Neuronal stem cell (in vitro differentiated cells): ENCODE measurements at regions not wholly inside any gene's neighbourhood (a gene's known extent, or its start where the extent isn't known, plus 50 kb on each side); places are given as distances from the start of the nearest gene placed in this dataset.

ENCODE experiments used
- DNase-seq: peaks from one replicate; pipeline ENCODE4 v3.0.0-alpha.2; 2013; ENCODE audit warnings: low spot score
- H2AFZ ChIP-seq: one replicate; pipeline ENCODE4 v1.6.1; 2013; ENCODE audit warnings: mild to moderate bottlenecking, low read length, inconsistent platforms
- H2AK5ac ChIP-seq: 2 replicates; pipeline ENCODE4 v1.6.1; 2013; ENCODE audit warnings: low read depth, mild to moderate bottlenecking, inconsistent platforms, low read length, moderate library complexity, mixed read lengths
- H2BK120ac ChIP-seq: 2 replicates; pipeline ENCODE4 v1.6.1; 2013; ENCODE audit warnings: low read depth, mild to moderate bottlenecking, inconsistent platforms, low read length, moderate library complexity, mixed read lengths
- H2BK12ac ChIP-seq: one replicate; pipeline ENCODE4 v1.6.1; 2013; ENCODE audit warnings: low read length, inconsistent platforms
- H2BK15ac ChIP-seq: 2 replicates; pipeline ENCODE4 v1.6.1; 2013; ENCODE audit warnings: mild to moderate bottlenecking, low read length, inconsistent platforms, mixed read lengths
- H2BK5ac ChIP-seq: one replicate; pipeline ENCODE4 v1.6.1; 2013; ENCODE audit warnings: inconsistent platforms, mild to moderate bottlenecking, low read length, moderate library complexity
- H3K14ac ChIP-seq: one replicate; pipeline ENCODE4 v1.6.1; 2013; ENCODE audit warnings: low read length, inconsistent platforms
- H3K18ac ChIP-seq: 2 replicates; pipeline ENCODE4 v1.6.1; 2013; ENCODE audit warnings: low read length, inconsistent platforms
- H3K23ac ChIP-seq: 2 replicates; pipeline ENCODE4 v1.6.1; 2013; ENCODE audit warnings: low read depth, mild to moderate bottlenecking, mixed read lengths, low read length, inconsistent platforms; ENCODE audit not compliant: poor library complexity
- H3K27ac ChIP-seq: replicated peaks from 3 replicates; pipeline ENCODE4 v1.5.1; 2013; ENCODE audit warnings: low read length, inconsistent platforms
- H3K27me3 ChIP-seq, 3 experiments: 2 replicates each; pipeline ENCODE4 v1.6.1; 2013; ENCODE audit warnings: low read length in 3 of 3, mild to moderate bottlenecking in 2 of 3, inconsistent platforms in 1 of 3, low read depth in 1 of 3, mixed read lengths in 1 of 3, moderate library complexity in 1 of 3; ENCODE audit not compliant: control insufficient read depth in 3 of 3, insufficient read depth in 3 of 3
- H3K36me3 ChIP-seq, 2 donors: replicated peaks in 1 of 2; 2 replicates each; pipeline ENCODE4 v1.6.1; 2013; ENCODE audit warnings: low read length in 2 of 2; ENCODE audit not compliant: control insufficient read depth in 2 of 2, insufficient read depth in 2 of 2
- H3K4ac ChIP-seq: 2 replicates; pipeline ENCODE4 v1.6.1; 2013; ENCODE audit warnings: inconsistent platforms, mild to moderate bottlenecking, low read length, moderate library complexity
- H3K4me1 ChIP-seq, 2 donors: 1 replicate in 1 of 2; 2 replicates in 1 of 2; pipeline ENCODE4 v1.6.1; 2013; ENCODE audit warnings: low read length in 2 of 2, low read depth in 1 of 2; ENCODE audit not compliant: control insufficient read depth in 2 of 2, insufficient read depth in 1 of 2
- H3K4me2 ChIP-seq: one replicate; pipeline ENCODE4 v1.6.1; 2013; ENCODE audit warnings: mild to moderate bottlenecking, low read length, inconsistent platforms; ENCODE audit not compliant: insufficient read depth, poor library complexity, severe bottlenecking
- H3K4me3 ChIP-seq, 2 donors: 2 replicates each; pipeline ENCODE4 v1.5.1; 2013; ENCODE audit warnings: low read length in 2 of 2, mild to moderate bottlenecking in 2 of 2, inconsistent platforms in 1 of 2, moderate library complexity in 1 of 2
- H3K79me1 ChIP-seq: one replicate; pipeline ENCODE4 v1.6.1; 2013; ENCODE audit warnings: low read depth, mild to moderate bottlenecking, inconsistent platforms, low read length, moderate library complexity
- H3K9ac ChIP-seq: one replicate; pipeline ENCODE4 v1.6.1; 2013; ENCODE audit warnings: mild to moderate bottlenecking, low read depth, low read length, inconsistent platforms; ENCODE audit not compliant: poor library complexity
- H3K9me3 ChIP-seq, 2 donors: replicated peaks in 1 of 2; 2 replicates each; pipeline versions ENCODE3 to v1.6.1; 2013; ENCODE audit warnings: low read length in 2 of 2, mild to moderate bottlenecking in 2 of 2, inconsistent platforms in 1 of 2, low read depth in 1 of 2, mixed read lengths in 1 of 2, moderate library complexity in 1 of 2; ENCODE audit not compliant: control insufficient read depth in 2 of 2, insufficient read depth in 1 of 2
- H4K8ac ChIP-seq: one replicate; pipeline ENCODE4 v1.6.1; 2013; ENCODE audit warnings: low read depth, mild to moderate bottlenecking, inconsistent platforms, low read length, moderate library complexity
- H4K91ac ChIP-seq: one replicate; pipeline ENCODE4 v1.6.1; 2013; ENCODE audit warnings: low read length, low read depth, mild to moderate bottlenecking, inconsistent platforms; ENCODE audit not compliant: poor library complexity
- WGBS, 2 donors: extraction: QIAGEN DNeasy Blood & Tissue Kit; methylation state at CpG; one replicate each; pipeline ENCODE4 v1.1.7; 2013; ENCODE audit warnings: missing lambda C conversion rate in 2 of 2, mixed read lengths in 1 of 2; ENCODE audit not compliant: insufficient read length in 2 of 2, insufficient replicate concordance in 1 of 2; ENCODE audit errors: extremely low coverage in 2 of 2; 5-methylcytosine and 5-hydroxymethylcytosine counted together

- no peak overlapping the region for H2BK12ac ChIP-seq
- H4K91ac ChIP-seq, result no peak overlapping the region
- H2AK5ac ChIP-seq, result no peak overlapping the region
- no peak overlapping the region for H3K4me2 ChIP-seq
- H4K8ac ChIP-seq, result no peak overlapping the region
- no peaks in the 10 kb centered on the region for H3K79me1 ChIP-seq
- no peaks in the 10 kb centered on the region for H3K27me3 ChIP-seq
- H3K36me3 ChIP-seq, result no peaks in the 10 kb centered on the region
- no peak overlapping the region for H3K4me3 ChIP-seq
- no peak overlapping the region for H3K4ac ChIP-seq
- no peak overlapping the region for H2BK120ac ChIP-seq
- no peaks in the 10 kb centered on the region for H3K9me3 ChIP-seq
- no CpG with 5 or more reads among the region's 13 CpGs for WGBS, 2 donors
- no peak overlapping the region for H3K23ac ChIP-seq
- H3K4me1 ChIP-seq, result peaks cover 10 to 21% of the 10 kb centered on the region in 2 donors
- H3K27ac ChIP-seq, result no peak overlapping the region
- H2BK5ac ChIP-seq, result no peak overlapping the region
- no peak overlapping the region for H2AFZ ChIP-seq
- H3K14ac ChIP-seq, result no peak overlapping the region
- H3K18ac ChIP-seq, result no peak overlapping the region
- H2BK15ac ChIP-seq, result no peak overlapping the region
- no peak overlapping the region for H3K9ac ChIP-seq
- no peak for DNase-seq
Measured at GRCh38 chr16:73356401-73357079, 308.6 kb upstream of the ZFHX3 start.

DNA sequence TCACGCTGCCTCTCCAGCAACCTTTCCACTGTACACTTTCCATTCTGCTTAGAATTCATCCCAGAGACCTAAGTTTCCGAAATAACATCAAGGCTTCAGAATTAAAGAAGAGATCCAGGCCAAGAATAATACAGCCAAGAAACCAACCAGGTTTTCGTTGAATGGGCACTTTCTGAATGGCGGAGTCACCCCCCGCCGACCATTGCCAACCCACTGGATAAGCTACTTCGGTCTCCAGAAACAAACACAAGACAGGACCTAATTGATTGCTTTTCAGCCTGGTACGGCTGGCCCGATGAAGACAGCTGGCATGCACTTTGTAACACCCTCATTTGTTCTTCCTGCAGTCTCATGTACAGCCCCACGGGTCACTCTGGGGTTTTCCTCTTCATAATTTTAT lies 308.1 kb upstream of the ZFHX3 start:
- Histone ChIP-seq H2BK5ac (no peak overlapping the region), H3K79me1 (no peaks in the 10 kb centered on the region)

GRCh38 chr16:73354434-73354833 lies 306.5 kb upstream of the ZFHX3 start:
- Histone ChIP-seq H3K9ac (no peak overlapping the region), H2BK12ac (no peak overlapping the region), H2BK5ac (no peak overlapping the region), H3K79me1 (no peaks in the 10 kb centered on the region), H2AK5ac (no peak overlapping the region), H3K23ac (no peak overlapping the region), H3K14ac (no peak overlapping the region), H3K9me3 (no peaks in the 10 kb centered on the region), H3K4ac (no peak overlapping the region), H4K8ac (no peak overlapping the region), H2BK120ac (no peak overlapping the region), H3K4me1 (peaks cover 12 to 26% of the 10 kb centered on the region in 2 donors), H4K91ac (no peak overlapping the region), H3K27me3 (no peaks in the 10 kb centered on the region), H3K18ac (peak overlapping the region; percentile 32), H3K36me3 (no peaks in the 10 kb centered on the region), H3K4me2 (no peak overlapping the region), H3K4me3 (no peak overlapping the region), H3K27ac (peak overlapping the region; percentile 38), H2BK15ac (no peak overlapping the region), H2AFZ (peak overlapping the region; percentile 59)
- WGBS, 2 donors, result no CpG with 5 or more reads among the region's 10 CpGs
- no peak for DNase-seq

More for the DNA sequence above, 308.1 kb upstream of the ZFHX3 start:
- Histone ChIP-seq H3K9ac (no peak overlapping the region), H2AK5ac (no peak overlapping the region), H3K4me1 (peaks cover 10 to 26% of the 10 kb centered on the region in 2 donors), H3K14ac (no peak overlapping the region), H2BK15ac (no peak overlapping the region), H3K27ac (no peak overlapping the region), H2BK12ac (no peak overlapping the region), H2AFZ (no peak overlapping the region), H3K36me3 (no peaks in the 10 kb centered on the region), H3K4ac (no peak overlapping the region), H3K27me3 (no peaks in the 10 kb centered on the region), H4K91ac (no peak overlapping the region), H3K4me3 (no peak overlapping the region), H3K4me2 (no peak overlapping the region), H3K18ac (no peak overlapping the region), H3K9me3 (no peaks in the 10 kb centered on the region), H2BK120ac (no peak overlapping the region), H3K23ac (no peak overlapping the region), H4K8ac (no peak overlapping the region)
- no peak for DNase-seq
- no CpG with 5 or more reads among the region's 10 CpGs for WGBS, 2 donors

- H3K36me3 ChIP-seq, result no peaks in the 10 kb centered on the region
- H2AK5ac ChIP-seq, result no peak overlapping the region
- H2BK12ac ChIP-seq, result no peak overlapping the region
- no peaks in the 10 kb centered on the region for H3K9me3 ChIP-seq
- H3K14ac ChIP-seq, result no peak overlapping the region
- no peak for DNase-seq
- no peak overlapping the region for H3K4me3 ChIP-seq
- peak overlapping the region; percentile 43 for H2AFZ ChIP-seq
- H2BK5ac ChIP-seq, result no peak overlapping the region
- no CpG with 5 or more reads among the region's 18 CpGs for WGBS, 2 donors
- H4K91ac ChIP-seq, result no peak overlapping the region
- no peak overlapping the region for H3K4ac ChIP-seq
- peaks cover 12 to 26% of the 10 kb centered on the region in 2 donors for H3K4me1 ChIP-seq
- H3K4me2 ChIP-seq, result no peak overlapping the region
- H2BK120ac ChIP-seq, result no peak overlapping the region
- no peak overlapping the region for H3K23ac ChIP-seq
- H3K9ac ChIP-seq, result no peak overlapping the region
- no peaks in the 10 kb centered on the region for H3K79me1 ChIP-seq
- H3K27me3 ChIP-seq, result no peaks in the 10 kb centered on the region
- no peak overlapping the region for H3K27ac ChIP-seq
- no peak overlapping the region for H3K18ac ChIP-seq
- H4K8ac ChIP-seq, result no peak overlapping the region
- H2BK15ac ChIP-seq, result no peak overlapping the region
Measured at GRCh38 chr16:73350707-73351452, 303.0 kb upstream of the ZFHX3 start.
